Hematopoietic multipotent progenitor cell treated with erythropoietin and hydrocortisone succinate and interleukin-3 and kit ligand, for 6 days (in vitro differentiated cells): ENCODE measurements at regions not wholly inside any gene's neighbourhood (a gene's known extent, or its start where the extent isn't known, plus 50 kb on each side); places are given as distances from the start of the nearest gene placed in this dataset.
A peak's percentile ranks its signal among the peaks of the same experiment; 100 is the strongest.

Experiments used
- DNase-seq: peaks from one replicate; pipeline ENCODE4 v3.0.0-alpha.2; 2015

DNA sequence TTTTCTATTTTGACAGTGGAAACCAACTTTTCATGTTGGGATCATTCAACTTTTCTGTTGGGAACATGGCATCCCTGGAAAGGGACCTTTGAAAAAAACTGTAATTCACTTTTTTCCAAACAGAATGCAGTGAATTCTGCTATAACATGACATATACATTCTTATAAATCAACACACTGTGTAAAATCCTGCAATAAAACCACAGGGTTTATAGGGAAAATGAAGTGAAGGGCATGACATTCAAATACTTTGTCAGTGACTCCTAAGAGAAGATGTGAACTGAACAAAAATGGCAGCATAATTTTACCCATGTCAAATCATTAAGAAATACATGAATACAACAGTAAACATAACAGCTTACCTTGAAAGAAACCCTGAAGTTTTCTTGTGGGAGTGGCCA, 264.5 kb upstream of the ANKRD50 start:
- DNase-seq = no peak

DNA sequence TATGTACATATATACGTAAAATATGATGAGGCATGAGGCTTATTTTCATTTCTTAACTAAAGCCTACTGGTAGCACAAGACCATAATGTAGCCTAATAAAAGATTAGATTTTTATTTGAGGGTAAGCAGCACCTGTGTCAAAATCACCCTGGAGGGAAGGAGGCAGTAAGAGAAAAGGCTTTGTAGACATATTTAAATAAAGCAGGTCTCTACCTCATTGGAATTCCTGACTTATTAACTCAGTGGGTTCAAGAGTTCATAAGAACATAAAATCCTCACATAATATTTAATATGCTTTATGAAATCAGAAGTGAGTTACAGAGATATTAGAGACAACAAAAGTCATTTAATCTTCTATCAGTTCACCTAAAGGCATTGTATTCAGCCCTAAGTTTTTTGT, 261.6 kb upstream of the ANKRD50 start:
- DNase-seq = no peak

DNA sequence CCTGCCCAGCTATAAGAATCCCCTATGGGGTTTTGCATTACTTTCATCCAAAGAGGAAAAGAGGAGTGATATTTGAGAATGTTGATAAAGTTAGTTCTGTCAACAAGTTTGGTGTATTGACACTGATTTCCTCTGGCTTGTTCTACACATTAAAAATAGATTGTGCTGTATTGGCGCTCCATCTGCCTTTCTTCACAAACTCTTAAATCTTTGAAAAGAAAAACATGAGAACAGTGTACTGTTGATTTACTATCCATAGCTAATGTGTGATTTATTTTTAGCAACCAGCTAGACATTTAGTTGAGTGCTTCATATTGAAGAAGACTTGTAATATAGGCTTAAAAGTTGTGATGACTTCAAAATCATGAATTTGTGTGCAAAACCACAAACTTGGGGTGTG, 261.2 kb upstream of the ANKRD50 start:
- no peak for DNase-seq

DNA sequence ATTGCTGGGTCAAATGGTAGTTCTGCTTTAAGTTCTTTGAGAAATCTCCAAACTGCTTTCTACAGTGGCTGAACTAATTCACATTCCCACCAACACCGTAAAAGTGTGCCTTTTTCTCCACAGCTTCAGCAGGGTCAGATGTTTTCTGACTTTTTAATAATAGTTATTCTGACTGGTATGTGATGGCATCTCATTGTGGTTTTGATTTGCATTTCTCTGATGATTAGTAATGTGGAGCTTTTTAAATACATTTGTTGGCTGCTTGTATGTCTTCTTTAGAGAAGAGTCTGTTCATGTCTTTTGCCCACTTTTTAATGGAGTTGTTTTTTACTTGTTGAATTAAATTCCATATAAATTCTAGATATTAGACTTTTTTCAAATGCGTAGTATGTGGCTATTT, 257.5 kb upstream of the ANKRD50 start:
- no peak for DNase-seq

DNA sequence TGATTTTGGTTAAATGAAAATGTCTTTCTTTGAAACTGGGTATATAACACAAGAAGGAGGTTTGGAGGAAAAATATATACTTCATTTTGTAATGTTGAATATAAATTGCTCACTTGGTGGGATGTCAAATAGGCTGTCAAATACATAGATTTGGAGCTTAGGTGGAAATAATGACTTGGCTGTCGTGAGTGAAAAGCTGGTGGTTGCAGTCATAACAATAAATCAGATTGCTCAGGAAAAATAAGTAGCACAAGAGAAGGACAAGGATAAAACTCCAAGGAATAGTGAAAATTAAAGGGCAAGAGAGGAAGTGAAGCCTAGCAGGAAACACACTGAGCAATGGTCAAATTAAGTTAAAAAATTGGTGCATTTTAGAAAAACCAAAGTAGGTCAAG, 253.0 kb upstream of the ANKRD50 start:
- no peak for DNase-seq

DNA sequence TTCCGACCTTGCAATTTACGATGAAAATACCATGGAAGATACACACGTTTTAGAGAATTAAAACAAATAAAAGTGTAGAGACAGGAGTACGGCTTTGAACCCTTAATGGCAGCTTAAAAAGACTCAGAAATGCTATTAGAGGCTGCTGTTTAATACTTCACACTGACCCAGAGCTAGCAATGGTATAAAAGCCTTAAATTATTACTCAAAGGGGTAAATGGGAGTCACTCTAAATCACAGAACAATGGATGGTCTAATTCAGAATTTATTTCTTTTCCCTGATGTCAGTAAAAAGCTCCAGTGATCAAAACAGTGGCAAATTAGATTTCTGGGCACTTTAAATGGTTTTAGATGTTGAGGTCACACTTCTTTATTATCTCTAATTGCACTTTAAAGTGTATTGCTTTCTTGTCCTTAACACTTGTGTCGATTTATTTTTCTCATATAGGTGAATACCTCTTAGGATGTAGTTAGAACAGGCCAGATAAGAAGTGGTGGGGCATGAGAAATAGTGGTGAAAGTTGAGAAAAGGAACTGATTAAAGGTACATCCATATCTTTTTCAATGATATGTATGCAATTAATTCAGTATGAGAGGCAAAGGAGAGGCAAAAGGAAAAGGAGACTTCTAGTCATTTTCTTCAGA, 252.4 kb upstream of the ANKRD50 start:
- no peak for DNase-seq

DNA sequence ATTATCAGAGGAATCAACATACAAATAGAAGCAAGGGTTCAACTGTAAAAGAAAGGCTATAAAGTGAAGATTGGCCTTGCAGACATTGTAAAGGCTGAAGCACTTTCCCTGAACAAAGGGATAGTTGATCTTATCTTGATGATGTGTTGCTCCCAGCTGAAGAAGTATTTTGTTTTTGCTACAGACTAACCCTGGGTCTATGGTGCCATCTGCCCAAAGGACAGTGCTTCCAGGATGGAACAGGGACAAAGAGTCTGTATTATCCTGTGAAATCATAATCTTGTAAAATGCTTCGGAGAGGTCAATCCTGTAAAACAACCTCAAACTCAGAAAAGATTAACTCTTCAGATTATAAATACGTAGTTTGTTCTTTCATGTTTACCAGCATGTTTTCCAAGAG, 251.7 kb upstream of the ANKRD50 start:
- DNase-seq = no peak

DNA sequence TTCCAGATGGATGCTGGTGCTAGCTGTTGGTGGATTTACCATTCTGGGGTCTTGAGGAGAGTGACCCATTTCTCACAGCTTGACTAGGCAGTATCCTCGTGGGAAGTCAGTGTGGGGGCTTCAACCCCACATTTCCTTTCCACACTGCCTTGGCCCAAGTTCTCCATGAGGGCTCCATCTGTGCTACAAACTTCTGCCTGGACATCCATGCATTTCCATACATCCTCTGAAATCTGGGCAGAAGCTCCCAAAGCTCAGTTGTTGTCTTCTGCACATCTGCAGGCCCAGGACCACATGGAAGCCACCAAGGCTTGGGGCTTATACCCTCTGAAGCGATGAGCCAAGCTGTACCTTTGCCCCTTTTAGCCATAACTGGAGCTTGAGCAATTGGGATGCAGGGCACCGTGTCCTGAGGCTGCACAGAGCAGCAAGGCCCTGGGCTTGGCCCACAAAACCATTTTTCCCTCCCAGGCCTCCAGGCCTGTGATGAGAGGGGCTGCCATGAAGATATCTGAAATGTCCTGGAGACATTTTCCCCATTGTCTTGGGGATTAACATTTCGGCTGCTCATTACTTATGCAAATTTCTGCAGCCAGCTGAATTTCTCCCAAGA, 248.7 kb upstream of the ANKRD50 start:
- no peak for DNase-seq

DNA sequence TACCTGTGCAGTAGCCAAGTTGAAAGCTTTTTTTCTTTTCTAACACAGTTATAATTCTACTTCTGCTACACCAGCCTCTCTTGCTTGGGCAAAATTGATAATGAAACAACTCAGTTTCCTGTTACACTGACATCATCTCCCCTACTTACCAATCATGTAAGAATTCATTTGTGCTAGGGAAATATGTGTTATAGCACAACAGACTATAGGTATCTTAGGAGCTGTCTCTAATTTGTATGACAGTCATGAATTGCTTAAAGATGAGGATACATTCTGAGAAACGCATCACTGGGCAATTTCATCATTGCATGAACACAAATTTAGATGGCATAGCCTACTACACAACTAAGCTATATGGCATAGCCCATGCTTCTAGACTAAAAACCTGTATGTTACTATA, 246.3 kb upstream of the ANKRD50 start:
- no peak for DNase-seq

DNA sequence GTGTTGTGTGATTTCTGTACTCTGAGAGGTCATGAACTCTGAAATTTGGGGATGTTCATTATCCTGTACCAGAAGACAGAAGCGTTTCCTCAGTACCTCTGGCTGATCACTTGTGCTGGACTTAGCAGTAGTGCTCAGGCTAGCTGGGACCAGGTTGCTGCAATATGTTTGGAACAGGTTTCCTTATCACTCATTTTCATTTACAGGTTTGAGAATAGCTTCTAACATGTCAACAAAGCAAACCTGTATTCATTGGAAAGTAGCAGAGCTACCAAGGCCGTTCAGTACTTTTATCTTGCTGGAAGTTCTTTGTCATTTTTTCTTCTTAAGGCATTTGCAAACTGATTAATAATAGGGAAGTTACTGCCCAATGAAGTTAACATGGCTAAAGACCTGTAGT, 242.9 kb upstream of the ANKRD50 start:
- no peak for DNase-seq

DNA sequence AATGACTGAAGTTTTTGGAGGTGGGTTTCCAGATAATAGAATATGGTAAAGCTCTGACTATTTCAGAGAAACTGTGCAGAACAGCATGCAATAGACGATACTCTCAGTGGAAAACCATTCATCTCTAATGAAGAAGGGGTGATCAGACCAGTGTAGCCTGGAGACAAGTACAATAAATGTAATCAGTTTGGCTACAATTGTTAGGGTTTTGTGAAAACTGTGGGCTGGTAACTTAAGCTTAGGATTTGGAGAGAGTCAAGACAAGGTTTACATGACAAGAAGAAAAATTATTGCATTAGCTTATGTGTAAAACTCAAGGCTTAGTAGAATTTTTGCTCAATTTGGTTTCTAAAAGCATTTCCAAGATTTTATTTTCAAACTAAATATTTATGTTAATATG, 241.5 kb upstream of the ANKRD50 start:
- no peak for DNase-seq

DNA sequence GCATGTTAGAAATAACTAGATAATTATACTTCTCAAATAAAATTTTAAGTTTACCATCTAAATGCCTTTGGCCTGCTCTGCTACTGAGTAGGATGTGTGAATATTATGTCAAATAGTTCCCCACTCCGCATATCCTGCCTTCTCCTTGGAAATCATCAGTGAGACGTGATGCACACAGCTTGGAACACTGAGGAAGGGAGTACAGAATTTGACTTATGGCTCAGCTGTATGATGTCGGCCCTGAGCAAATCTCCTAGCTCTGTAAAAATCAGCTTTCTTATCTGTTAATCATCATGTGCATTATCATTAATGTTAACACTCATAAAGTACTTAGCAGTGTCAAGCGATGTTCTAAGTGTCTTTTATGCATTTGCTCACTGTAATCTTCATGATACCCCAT, 241.0 kb upstream of the ANKRD50 start:
- DNase-seq = no peak

DNA sequence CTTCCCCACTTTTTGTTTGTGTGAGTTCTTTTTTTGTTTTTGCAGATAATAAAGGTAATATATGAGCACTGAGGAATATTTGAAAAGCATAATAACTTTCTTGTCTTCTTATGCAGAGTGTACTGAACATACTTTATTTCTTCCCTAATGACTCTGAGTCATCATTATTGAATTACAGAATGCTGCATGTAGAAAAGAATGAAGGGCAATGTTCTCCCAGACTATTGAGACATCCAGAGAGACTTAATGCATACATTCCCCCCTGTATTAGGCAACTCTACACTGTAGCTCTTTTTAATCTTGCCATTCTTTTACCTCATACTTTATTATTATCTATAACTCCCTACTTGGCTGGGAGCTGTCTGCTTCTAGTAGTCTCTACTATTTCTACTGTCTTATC, 240.5 kb upstream of the ANKRD50 start:
- no peak for DNase-seq

DNA sequence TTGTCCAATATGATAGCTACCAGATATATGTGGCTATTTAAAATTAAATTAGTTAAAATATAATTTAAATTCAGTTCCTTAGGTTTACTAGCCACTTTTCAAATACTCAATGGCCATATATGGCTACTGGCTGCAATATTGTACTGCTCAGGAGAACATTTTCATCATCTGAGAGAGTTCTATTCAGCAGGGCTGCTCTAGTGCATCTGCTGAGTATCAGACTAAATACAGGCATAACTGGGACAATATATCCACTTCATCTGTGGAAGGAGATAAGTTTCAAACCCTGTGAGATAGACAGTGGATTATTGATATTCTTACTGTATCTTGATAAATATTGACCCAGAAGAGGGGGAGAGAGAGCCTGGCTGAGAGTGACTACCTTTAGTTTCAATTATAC, 240.1 kb upstream of the ANKRD50 start:
- no peak for DNase-seq

DNA sequence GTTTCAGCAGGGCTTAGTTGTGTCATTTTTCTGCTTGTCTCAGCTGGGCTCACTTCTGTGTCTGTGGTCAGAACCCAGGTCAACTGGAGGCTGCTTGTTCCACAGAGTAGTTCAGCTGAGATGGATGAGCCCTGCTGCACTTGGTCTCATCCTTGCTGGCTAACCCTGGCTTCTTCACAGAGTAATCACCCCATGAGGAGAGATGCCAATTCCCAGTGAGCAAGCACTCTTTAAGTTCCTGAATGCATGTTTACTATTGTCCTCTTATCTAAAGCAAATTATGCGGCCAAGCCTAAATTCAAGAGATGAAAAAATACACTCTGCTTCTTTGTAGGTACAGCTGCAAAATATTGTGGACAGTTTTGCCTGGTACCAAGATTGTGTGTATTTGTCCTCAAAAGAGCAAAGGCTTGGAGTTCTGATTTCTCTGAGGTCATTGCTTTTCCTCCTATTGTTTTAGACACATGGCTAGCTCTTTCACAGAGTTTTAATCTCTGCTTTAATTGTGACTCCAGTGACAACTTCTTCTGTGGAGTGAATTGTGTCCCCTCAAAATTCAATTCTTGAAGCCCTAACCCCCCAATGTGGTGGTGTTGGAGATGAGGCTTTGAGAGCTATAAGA, 236.6 kb upstream of the ANKRD50 start:
- DNase-seq = no peak

DNA sequence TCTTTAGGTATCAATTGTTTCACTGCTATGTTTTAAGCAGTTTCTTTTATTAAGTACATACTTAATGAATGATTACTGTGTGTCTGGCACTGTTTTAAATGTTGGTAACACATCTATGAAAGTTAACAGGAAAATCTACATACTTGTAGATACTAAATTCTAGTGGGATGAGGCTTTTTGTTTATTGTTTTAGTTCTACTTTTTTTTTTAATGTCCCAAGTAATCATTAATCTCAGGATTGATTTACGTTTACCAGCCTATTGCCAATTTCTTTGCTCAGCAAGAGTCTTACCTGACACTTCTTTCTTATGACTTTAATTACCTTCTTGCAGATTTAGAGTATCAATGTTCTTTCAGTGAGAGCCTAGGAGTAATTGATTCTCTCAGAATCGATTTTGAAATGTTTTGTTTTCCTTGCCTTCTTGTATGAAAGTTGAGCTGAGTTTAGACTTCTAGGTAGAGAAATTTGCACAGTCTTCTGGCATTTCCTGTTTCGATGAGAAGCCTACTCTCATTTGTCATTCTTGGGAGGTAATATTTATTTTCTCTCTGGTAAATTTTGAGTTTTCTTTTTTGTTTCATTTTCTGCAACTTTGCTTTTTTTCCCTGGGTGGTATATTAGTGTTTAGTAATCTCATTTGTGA, 235.2 kb upstream of the ANKRD50 start:
- DNase-seq = no peak

DNA sequence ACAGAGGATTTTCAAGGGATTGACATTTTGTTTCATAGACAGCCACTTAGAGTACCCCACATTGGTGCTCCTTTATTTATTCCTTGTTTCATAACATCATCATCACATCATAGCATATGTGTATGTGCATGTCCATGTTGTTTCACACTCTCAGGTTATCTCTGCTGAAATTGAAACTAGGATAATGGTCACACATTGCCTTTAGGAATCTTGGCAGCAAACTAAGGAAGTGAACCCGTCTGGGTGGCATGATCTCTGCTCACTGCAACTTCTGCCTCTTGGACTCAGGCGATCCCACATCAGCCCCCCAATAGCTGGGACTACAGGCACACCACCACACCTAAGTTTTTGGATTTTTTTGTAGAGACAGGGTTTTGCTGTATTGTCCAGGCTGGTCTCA, 234.2 kb upstream of the ANKRD50 start:
- no peak for DNase-seq

DNA sequence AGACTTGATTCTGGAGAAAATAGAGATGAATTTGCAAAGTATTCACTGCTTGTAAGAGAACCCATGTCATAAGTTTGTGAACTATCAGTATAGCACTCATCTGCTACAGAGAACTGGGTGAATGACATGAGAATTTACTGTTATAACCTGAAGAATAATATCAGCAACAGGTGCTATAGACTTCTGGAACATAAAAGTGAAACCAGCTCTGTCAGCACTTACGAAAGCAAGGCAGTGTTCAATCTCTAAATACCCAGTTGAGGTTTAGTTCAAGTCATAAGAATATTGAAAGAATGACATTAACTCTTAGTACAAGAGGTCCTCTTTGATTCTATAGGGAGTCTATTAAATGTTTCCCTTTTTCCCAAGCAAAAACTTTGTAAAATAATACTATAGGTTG, 232.9 kb upstream of the ANKRD50 start:
- DNase-seq = no peak

DNA sequence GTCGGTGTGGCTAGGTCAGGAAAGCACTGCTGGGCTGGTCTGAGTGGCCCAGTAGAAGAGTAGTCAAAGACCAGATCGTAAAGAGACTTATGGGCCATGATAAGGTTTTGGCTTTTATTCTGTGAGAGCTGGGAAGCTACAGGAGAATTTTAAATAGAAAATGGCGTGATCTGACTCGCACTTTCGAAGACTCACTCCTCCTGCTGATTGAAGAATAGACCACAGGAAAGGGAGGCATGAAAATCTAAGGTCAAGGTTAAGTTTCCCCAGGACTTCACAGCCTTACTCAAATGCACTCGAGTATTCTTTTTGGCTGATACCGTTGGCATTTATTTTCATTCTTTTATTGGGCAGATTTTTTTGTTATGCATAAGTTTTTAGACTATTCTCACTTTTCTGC, 231.4 kb upstream of the ANKRD50 start:
- peak; percentile 1 for DNase-seq

DNA sequence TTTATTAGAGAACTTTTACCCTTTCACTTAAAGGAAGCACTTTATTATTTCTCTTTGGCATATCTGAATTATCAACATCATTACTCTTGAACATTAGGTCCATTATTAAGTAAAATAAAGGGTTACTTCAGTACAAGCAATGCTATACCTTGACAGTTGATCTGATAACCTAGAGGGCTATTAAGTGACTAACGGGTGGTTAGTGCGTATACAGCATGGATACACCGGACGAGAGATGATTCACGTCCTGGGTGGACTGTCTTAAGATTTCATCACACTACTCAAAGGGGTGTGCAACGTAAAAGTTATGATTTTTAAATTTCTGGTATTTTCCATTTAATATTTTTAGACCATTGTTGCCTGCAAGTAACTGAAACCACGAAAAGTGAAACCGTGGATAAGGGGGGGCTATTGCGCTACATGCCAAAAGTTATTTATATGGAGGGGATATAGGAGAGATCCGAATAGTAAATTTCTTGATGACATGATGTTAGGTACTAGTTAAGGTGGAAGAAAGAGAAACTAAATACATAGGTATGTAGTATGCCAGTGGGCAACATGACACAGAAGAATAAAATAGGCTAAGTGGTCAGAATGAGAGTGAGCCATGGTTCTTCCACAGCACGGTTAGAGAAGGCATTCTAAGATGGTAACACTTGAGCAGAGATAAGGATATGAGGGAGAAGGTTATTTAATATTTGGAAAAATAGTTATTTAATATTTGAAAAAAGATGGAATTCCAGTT, 230.8 kb upstream of the ANKRD50 start:
- DNase-seq = no peak

DNA sequence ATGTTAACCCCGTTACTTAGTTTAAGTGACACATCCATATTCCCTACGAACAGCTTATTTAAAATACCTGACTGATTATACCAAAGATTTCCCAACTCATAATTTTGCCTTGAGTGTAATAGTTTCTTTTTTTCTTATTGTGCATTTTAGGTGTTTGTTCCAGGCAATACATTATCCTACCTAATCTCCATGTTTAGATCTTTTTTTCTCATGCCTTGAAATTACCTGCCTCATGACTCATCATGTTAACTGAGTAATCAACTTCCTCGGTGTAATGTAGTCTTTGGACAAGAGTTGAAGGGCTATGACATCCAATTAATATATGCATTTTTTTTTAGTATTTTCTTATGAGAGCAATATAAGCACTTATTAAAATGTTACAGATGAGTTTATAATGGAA, 228.7 kb upstream of the ANKRD50 start:
- DNase-seq = no peak

DNA sequence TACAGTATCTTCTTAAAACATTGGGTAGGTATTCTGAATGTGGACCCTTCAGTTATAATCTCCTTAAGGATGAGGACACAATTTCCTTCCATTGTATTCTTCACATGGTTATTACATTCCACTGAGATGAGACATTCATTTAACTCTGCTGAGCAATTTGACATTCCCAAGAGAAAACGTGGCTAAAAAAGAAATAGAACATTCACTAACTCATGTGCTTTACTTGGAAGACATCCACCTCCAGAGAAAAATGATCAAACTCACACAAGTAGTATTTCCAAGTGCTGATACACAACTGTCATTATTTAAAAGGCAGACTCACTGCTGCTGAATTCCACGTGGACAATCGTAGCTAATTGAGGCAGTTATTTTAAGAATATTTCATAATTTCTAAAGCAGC, 227.9 kb upstream of the ANKRD50 start:
- no peak for DNase-seq

DNA sequence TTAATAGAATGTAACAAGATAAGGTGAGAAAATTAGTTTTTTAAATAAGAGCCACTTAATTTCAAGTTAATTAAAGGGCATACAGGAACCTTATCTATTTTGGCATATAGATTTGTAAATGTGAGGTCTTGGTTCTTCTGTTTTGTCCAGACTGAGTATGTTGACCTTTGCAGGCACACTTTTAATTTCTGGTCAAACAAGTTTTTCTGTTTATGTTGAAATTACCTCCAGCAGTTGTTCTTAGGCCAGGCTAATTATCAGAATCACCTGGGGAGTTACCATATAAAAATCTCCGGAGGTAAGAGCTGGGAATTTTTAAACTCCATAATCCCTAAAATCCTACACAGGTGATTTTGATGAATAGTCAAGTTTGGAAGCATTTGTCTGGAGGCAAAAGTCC, 227.4 kb upstream of the ANKRD50 start:
- no peak for DNase-seq

DNA sequence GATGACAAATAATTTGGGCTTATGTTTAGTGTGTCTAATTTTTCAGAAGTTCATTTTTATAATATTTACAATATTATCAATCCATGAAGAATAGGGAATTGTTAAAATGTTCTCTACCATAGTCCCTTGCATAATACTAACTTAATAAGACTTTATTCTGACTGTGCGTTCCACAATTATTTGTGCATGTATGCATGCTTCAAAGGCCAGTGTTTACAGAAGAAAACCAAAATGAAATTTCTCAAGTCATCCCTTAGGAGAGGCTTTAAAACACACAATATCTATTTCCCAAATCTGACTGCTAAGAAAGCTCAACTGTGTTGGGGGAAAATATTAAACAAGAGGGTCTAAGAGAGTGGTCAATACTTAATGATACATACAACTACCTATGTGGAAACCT, 226.3 kb upstream of the ANKRD50 start:
- DNase-seq = no peak
